Breast epithelium (tissue), 3 donors: ENCODE measurements at regions not wholly inside any gene's neighbourhood (a gene's known extent, or its start where the extent isn't known, plus 50 kb on each side); places are given as distances from the start of the nearest gene placed in this dataset.
"Not testable (repeated sequence)": the region's sequence is repeated elsewhere in the genome, so short reads cannot be mapped to it uniquely, and the experiment has no call there.

Source experiments
- POLR2A ChIP-seq: fragments of 450-650 bp; IDR thresholded peaks from one replicate; pipeline ENCODE4 v1.6.1; 2016; ENCODE audit warnings: antibody characterized with exemption, mild to moderate bottlenecking, moderate library complexity
- POLR2AphosphoS5 ChIP-seq, 3 donors: sonication (generic); formaldehyde crosslinking; IDR thresholded peaks; one replicate each; pipeline ENCODE4 v1.6.1; 2017; ENCODE audit warnings: antibody characterized with exemption in 3 of 3
- TF ChIP-seq, protein P1 (sequence below), 3 donors: fragments of 450-650 bp; IDR thresholded peaks; one replicate each; pipeline ENCODE4 v1.5.1; 2016 to 2017; ENCODE audit warnings: antibody characterized with exemption in 3 of 3, mild to moderate bottlenecking in 3 of 3, moderate library complexity in 3 of 3

DNA sequence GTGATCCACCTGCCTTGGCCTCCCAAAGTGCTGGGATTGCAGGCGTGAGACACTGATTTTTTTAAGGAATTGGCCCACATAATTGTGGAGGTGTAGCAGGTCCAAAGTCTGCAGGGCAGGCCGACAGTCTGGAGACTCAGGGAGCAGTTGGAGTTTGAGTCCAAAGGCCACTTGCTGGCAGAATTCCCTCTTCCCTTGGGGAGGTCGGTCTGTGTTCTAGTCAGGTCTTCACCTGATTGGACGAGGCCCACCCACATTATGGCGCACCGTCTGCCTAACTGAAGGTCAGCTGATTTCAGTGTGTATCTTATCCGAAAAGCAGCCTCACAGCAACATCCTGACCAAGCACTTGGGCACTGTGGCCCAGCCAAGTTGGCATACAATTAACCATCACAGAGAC, 162.1 kb upstream of the FOXD4L5 start:
- TF ChIP-seq POLR2A; POLR2AphosphoS5 (IDR thresholded peaks at IDR 0.05): not testable (repeated sequence)
- TF ChIP-seq, protein P1, sequence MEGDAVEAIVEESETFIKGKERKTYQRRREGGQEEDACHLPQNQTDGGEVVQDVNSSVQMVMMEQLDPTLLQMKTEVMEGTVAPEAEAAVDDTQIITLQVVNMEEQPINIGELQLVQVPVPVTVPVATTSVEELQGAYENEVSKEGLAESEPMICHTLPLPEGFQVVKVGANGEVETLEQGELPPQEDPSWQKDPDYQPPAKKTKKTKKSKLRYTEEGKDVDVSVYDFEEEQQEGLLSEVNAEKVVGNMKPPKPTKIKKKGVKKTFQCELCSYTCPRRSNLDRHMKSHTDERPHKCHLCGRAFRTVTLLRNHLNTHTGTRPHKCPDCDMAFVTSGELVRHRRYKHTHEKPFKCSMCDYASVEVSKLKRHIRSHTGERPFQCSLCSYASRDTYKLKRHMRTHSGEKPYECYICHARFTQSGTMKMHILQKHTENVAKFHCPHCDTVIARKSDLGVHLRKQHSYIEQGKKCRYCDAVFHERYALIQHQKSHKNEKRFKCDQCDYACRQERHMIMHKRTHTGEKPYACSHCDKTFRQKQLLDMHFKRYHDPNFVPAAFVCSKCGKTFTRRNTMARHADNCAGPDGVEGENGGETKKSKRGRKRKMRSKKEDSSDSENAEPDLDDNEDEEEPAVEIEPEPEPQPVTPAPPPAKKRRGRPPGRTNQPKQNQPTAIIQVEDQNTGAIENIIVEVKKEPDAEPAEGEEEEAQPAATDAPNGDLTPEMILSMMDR (IDR thresholded peaks at IDR 0.05): not testable (repeated sequence)
